ENCODE measurements at regions not wholly inside any gene's neighbourhood (a gene's known extent, or its start where the extent isn't known, plus 50 kb on each side); places are given as distances from the start of the nearest gene placed in this dataset.

- Histone ChIP-seq H2AFZ (no peak overlapping the region), H3K9me2 (replicated peaks; ENCODE audit: insufficient read depth) (no peaks in the 10 kb centered on the region), H3K36me3 (replicated peaks; ENCODE audit: insufficient read depth, low read depth) (no peaks in the 10 kb centered on the region), H3K9me3 (ENCODE audit: low read depth) (no peaks in the 10 kb centered on the region), H3K27me3 (no peaks in the 10 kb centered on the region), H4K20me1 (ENCODE audit: insufficient read depth, poor library complexity, severe bottlenecking) (no peaks in the 10 kb centered on the region), H3K4me1 (ENCODE audit: insufficient read depth) (no peaks in the 10 kb centered on the region), H3K27ac (no peak overlapping the region), H3K4me3 (no peak overlapping the region), H3K79me2 (no peaks in the 10 kb centered on the region), H3K4me2 (no peak overlapping the region)
- TF ChIP-seq EZH2 (IDR thresholded peaks at IDR 0.05; ENCODE audit: borderline replicate concordance) (no peak), CTCF (IDR thresholded peaks at IDR 0.05; ENCODE audit: poor library complexity) (no peak), EZH2phosphoT487 (IDR thresholded peaks at IDR 0.05; ENCODE audit: low read depth, severe bottlenecking, unreplicated experiment) (no peak)
- peak; percentile 8 for DNase-seq (ENCODE audit: low spot score)
- 74% methylated on average over 3 of the region's 3 CpGs for whole genome bisulfite sequencing (ENCODE audit: low lambda C conversion rate, missing lambda C conversion rate)
Observed at GRCh38 chr2:81412681-81413080, 1108.1 kb upstream of the LRRTM1 start.

- DNase-seq (ENCODE audit: low spot score): no peak
- Histone ChIP-seq H3K4me1 (ENCODE audit: insufficient read depth) (no peaks in the 10 kb centered on the region), H2AFZ (no peak overlapping the region), H3K4me2 (no peak overlapping the region), H3K27me3 (no peaks in the 10 kb centered on the region), H4K20me1 (ENCODE audit: insufficient read depth, poor library complexity, severe bottlenecking) (no peaks in the 10 kb centered on the region), H3K27ac (no peak overlapping the region), H3K79me2 (no peaks in the 10 kb centered on the region), H3K9me2 (replicated peaks; ENCODE audit: insufficient read depth) (no peaks in the 10 kb centered on the region), H3K36me3 (replicated peaks; ENCODE audit: insufficient read depth, low read depth) (no peaks in the 10 kb centered on the region), H3K4me3 (no peak overlapping the region), H3K9me3 (ENCODE audit: low read depth) (no peaks in the 10 kb centered on the region)
- TF ChIP-seq EZH2phosphoT487 (IDR thresholded peaks at IDR 0.05; ENCODE audit: low read depth, severe bottlenecking, unreplicated experiment) (no peak), CTCF (IDR thresholded peaks at IDR 0.05; ENCODE audit: poor library complexity) (no peak), EZH2 (IDR thresholded peaks at IDR 0.05; ENCODE audit: borderline replicate concordance) (no peak)
- WGBS (ENCODE audit: low lambda C conversion rate, missing lambda C conversion rate): 65% methylated on average over 2 of the region's 2 CpGs
Observed at GRCh38 chr2:81403508-81403907, 1099.0 kb upstream of the LRRTM1 start.

GRCh38 chr2:81396417-81397019 is 1092.0 kb upstream of the LRRTM1 start:
- no peaks in the 10 kb centered on the region for H3K9me3 ChIP-seq (ENCODE audit: low read depth)
- no peaks in the 10 kb centered on the region for H3K36me3 ChIP-seq (replicated peaks; ENCODE audit: insufficient read depth, low read depth)
- WGBS (ENCODE audit: low lambda C conversion rate, missing lambda C conversion rate): 79% methylated on average over 4 of the region's 4 CpGs
- H3K79me2 ChIP-seq: no peaks in the 10 kb centered on the region
- no peaks in the 10 kb centered on the region for H3K4me1 ChIP-seq (ENCODE audit: insufficient read depth)
- TF ChIP-seq CTCF (IDR thresholded peaks at IDR 0.05; ENCODE audit: poor library complexity): no peak
- TF ChIP-seq EZH2 (IDR thresholded peaks at IDR 0.05; ENCODE audit: borderline replicate concordance): no peak
- TF ChIP-seq EZH2phosphoT487 (IDR thresholded peaks at IDR 0.05; ENCODE audit: low read depth, severe bottlenecking, unreplicated experiment): no peak
- H3K4me2 ChIP-seq: no peak overlapping the region
- H3K27me3 ChIP-seq: peaks cover 3% of the 10 kb centered on the region
- no peak overlapping the region for H2AFZ ChIP-seq
- DNase-seq (ENCODE audit: low spot score): no peak
- no peaks in the 10 kb centered on the region for H4K20me1 ChIP-seq (ENCODE audit: insufficient read depth, poor library complexity, severe bottlenecking)
- no peak overlapping the region for H3K27ac ChIP-seq
- no peak overlapping the region for H3K4me3 ChIP-seq
- peaks cover 3% of the 10 kb centered on the region for H3K9me2 ChIP-seq (replicated peaks; ENCODE audit: insufficient read depth)
